IPS-20b (cell line): ENCODE measurements at regions not wholly inside any gene's neighbourhood (a gene's known extent, or its start where the extent isn't known, plus 50 kb on each side); places are given as distances from the start of the nearest gene placed in this dataset.

Experiments
- H3K27ac ChIP-seq: one replicate; pipeline ENCODE4 v1.5.1; 2013; ENCODE audit warnings: low read length
- H3K27me3 ChIP-seq: 2 replicates; pipeline ENCODE4 v1.6.1; 2013; ENCODE audit warnings: mild to moderate bottlenecking, low read length, inconsistent platforms; ENCODE audit not compliant: insufficient read depth
- H3K36me3 ChIP-seq: 2 replicates; pipeline ENCODE4 v1.6.1; 2013; ENCODE audit warnings: low read depth, mild to moderate bottlenecking, inconsistent platforms, low read length, moderate library complexity; ENCODE audit not compliant: insufficient read depth
- H3K4me1 ChIP-seq: 2 replicates; pipeline ENCODE4 v1.6.1; 2013; ENCODE audit warnings: mild to moderate bottlenecking, control low read depth, inconsistent platforms, low read length, moderate library complexity; ENCODE audit not compliant: insufficient read depth
- H3K4me3 ChIP-seq: 2 replicates; pipeline ENCODE4 v1.5.1; 2013; ENCODE audit warnings: mild to moderate bottlenecking, low read length, inconsistent platforms
- H3K9ac ChIP-seq: 2 replicates; pipeline ENCODE4 v1.6.1; 2013; ENCODE audit warnings: low read depth, mild to moderate bottlenecking, inconsistent platforms, low read length, moderate library complexity
- H3K9me3 ChIP-seq: 2 replicates; pipeline ENCODE4 v1.6.1; 2013; ENCODE audit warnings: mild to moderate bottlenecking, low read depth, low read length, inconsistent platforms; ENCODE audit not compliant: insufficient read depth

- Histone ChIP-seq H3K9ac (no peak overlapping the region), H3K27me3 (no peaks in the 10 kb centered on the region), H3K27ac (no peak overlapping the region), H3K9me3 (no peaks in the 10 kb centered on the region), H3K4me3 (no peak overlapping the region), H3K4me1 (no peaks in the 10 kb centered on the region), H3K36me3 (no peaks in the 10 kb centered on the region)
Observed at GRCh38 chr2:144165599-144166250, 354.2 kb downstream of the ZEB2 start.

- no peaks in the 10 kb centered on the region for H3K36me3 ChIP-seq
- H3K27ac ChIP-seq, result no peak overlapping the region
- no peaks in the 10 kb centered on the region for H3K27me3 ChIP-seq
- H3K9me3 ChIP-seq, result no peaks in the 10 kb centered on the region
- H3K9ac ChIP-seq, result no peak overlapping the region
- no peaks in the 10 kb centered on the region for H3K4me1 ChIP-seq
- H3K4me3 ChIP-seq, result no peak overlapping the region
Observed at GRCh38 chr2:144163592-144163991, 356.3 kb downstream of the ZEB2 start.

- H3K27me3 ChIP-seq, result no peaks in the 10 kb centered on the region
- no peaks in the 10 kb centered on the region for H3K4me1 ChIP-seq
Observed at GRCh38 chr2:144162652-144163051, 357.3 kb downstream of the ZEB2 start.

GRCh38 chr2:144161061-144161460, 358.9 kb downstream of the ZEB2 start:
- Histone ChIP-seq H3K27me3 (no peaks in the 10 kb centered on the region), H3K9me3 (no peaks in the 10 kb centered on the region), H3K27ac (no peak overlapping the region), H3K4me3 (no peak overlapping the region), H3K36me3 (no peaks in the 10 kb centered on the region), H3K4me1 (peaks cover 7% of the 10 kb centered on the region; the same call in 1 of the 2 replicates), H3K9ac (no peak overlapping the region)

More at GRCh38 chr2:144162652-144163051, 357.3 kb downstream of the ZEB2 start:
- Histone ChIP-seq H3K27ac (no peak overlapping the region), H3K4me3 (no peak overlapping the region), H3K9me3 (no peaks in the 10 kb centered on the region), H3K36me3 (no peaks in the 10 kb centered on the region), H3K9ac (no peak overlapping the region)

DNA sequence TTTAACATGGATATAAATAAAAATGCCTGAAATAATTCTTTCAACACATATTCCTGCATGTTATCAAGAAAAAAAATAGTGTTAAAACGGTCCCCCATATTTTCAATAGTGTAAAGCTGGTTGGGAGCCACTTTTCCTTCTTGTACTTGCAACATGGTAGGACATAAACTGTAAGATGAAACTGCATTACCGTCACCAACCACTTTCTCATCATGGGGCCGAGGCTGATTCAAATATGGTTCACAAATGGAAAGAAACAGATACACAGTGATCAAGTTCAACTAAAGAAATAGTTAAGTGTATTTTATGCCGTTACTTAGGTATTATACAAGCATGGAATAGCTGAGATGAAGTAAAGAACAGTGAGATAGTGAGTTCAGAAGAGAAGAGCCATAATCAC, 360.7 kb downstream of the ZEB2 start:
- peaks cover 7% of the 10 kb centered on the region; the same call in 1 of the 2 replicates for H3K4me1 ChIP-seq
- no peak overlapping the region for H3K4me3 ChIP-seq
- H3K9ac ChIP-seq, result no peak overlapping the region
- no peaks in the 10 kb centered on the region for H3K36me3 ChIP-seq
- H3K27me3 ChIP-seq, result no peaks in the 10 kb centered on the region
- H3K27ac ChIP-seq, result no peak overlapping the region
- H3K9me3 ChIP-seq, result no peaks in the 10 kb centered on the region

DNA sequence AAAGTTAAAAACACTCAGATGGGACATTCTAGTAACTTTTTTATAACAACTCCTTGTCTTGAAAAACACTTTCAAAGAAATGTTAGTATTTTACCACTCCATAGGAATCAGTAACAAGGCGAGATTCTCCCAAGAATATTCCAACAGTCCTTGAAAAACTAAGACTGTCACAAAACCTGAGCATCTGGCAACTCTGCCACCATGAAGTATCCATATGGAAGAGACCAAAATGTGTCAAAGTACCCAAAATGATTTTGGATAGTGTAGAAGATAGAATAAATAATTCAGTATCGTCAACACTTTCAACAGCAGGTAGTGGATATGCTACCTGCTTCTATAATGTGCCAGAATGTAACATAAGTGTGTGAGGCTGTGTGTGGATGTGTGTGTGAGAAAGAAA, 361.8 kb downstream of the ZEB2 start:
- H3K4me1 ChIP-seq, result peaks cover 7% of the 10 kb centered on the region; the same call in 1 of the 2 replicates
- no peak overlapping the region for H3K4me3 ChIP-seq
- H3K9me3 ChIP-seq, result no peaks in the 10 kb centered on the region

DNA sequence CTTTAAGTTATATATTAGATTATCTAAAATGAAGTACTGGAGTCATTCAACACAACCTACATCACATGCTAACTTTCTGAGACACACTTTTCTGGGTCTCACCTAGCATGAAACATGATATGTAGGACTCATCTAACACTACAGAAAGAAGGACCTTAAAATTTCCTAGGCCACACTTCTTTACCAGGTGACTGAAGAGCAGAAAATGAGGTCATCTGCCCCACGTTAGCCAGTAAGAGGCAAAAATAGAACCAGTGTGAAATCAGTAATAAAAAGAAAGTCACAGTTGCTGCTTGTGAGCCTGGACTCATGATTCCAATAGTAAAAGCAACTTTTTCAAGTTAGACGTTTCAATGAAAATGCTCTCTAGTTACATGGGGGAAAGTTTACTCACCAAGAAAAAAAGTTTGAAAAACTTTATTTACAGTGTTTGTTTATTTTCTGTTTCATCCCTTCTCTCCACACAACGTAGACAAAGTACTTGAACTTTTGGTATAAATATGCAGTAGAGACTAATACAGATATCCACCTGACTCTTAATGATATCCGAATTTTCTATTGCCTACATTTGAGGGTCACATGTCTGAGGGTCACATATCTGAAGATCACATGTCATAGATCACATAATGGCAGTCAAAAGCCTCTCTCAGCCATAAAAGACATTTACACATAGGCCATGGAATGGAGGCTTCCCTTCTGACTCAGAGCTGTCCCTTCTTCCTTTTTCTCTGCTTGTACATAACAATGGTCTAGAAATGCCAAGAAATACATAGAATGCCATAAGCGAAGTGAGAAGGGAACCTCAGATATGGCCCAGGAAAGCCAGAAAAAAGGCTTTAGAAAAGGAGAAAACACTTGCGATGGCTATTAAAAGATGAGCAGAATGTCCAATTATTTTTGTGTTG, 362.9 kb downstream of the ZEB2 start:
- Histone ChIP-seq H3K27me3 (no peaks in the 10 kb centered on the region), H3K36me3 (no peaks in the 10 kb centered on the region), H3K4me1 (peaks cover 7% of the 10 kb centered on the region; the same call in 1 of the 2 replicates), H3K9ac (no peak overlapping the region), H3K4me3 (no peak overlapping the region), H3K27ac (no peak overlapping the region), H3K9me3 (no peaks in the 10 kb centered on the region)

More for the DNA sequence above, 361.8 kb downstream of the ZEB2 start:
- Histone ChIP-seq H3K36me3 (no peaks in the 10 kb centered on the region), H3K9ac (no peak overlapping the region), H3K27me3 (no peaks in the 10 kb centered on the region), H3K27ac (no peak overlapping the region)

GRCh38 chr2:144154205-144154604, 365.7 kb downstream of the ZEB2 start:
- Histone ChIP-seq H3K4me3 (no peak overlapping the region), H3K27ac (no peak overlapping the region), H3K27me3 (no peaks in the 10 kb centered on the region), H3K9ac (no peak overlapping the region), H3K36me3 (no peaks in the 10 kb centered on the region), H3K9me3 (no peaks in the 10 kb centered on the region), H3K4me1 (peaks cover 7% of the 10 kb centered on the region; the same call in 1 of the 2 replicates)

- H3K4me1 ChIP-seq, result peaks cover 7% of the 10 kb centered on the region; the same call in 1 of the 2 replicates
- H3K9ac ChIP-seq, result no peak overlapping the region
- H3K27me3 ChIP-seq, result no peaks in the 10 kb centered on the region
- no peaks in the 10 kb centered on the region for H3K36me3 ChIP-seq
- no peaks in the 10 kb centered on the region for H3K9me3 ChIP-seq
- H3K27ac ChIP-seq, result no peak overlapping the region
- no peak overlapping the region for H3K4me3 ChIP-seq
Observed at GRCh38 chr2:144152817-144153271, 367.1 kb downstream of the ZEB2 start.

- no peak overlapping the region for H3K27ac ChIP-seq
- H3K4me1 ChIP-seq, result peaks cover 3% of the 10 kb centered on the region; the same call in 1 of the 2 replicates
- H3K9ac ChIP-seq, result no peak overlapping the region
- H3K9me3 ChIP-seq, result no peaks in the 10 kb centered on the region
- no peaks in the 10 kb centered on the region for H3K27me3 ChIP-seq
- no peak overlapping the region for H3K4me3 ChIP-seq
- no peaks in the 10 kb centered on the region for H3K36me3 ChIP-seq
Observed at GRCh38 chr2:144151851-144152250, 368.1 kb downstream of the ZEB2 start.

GRCh38 chr2:144151405-144151804, 368.5 kb downstream of the ZEB2 start:
- Histone ChIP-seq H3K27ac (no peak overlapping the region), H3K9me3 (no peaks in the 10 kb centered on the region), H3K27me3 (no peaks in the 10 kb centered on the region), H3K9ac (no peak overlapping the region), H3K4me3 (no peak overlapping the region), H3K36me3 (no peaks in the 10 kb centered on the region), H3K4me1 (no peaks in the 10 kb centered on the region)

DNA sequence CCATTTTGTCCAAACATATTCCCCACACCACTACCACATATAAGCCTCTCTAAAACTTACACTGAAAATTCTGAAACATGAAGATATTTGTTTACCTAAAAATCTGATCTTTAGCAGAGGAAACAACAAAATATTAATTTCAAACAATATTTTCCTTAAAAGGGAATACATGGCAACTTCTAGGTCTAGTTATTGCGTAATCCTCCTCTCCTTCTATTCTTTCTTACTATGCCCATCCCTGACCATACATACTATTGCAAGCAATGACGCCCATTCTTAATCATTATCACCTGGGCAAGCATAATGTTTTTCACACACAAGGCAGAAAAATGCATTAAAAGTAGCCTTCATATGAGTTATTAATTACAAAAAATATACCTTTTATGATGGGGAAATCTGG, 372.6 kb downstream of the ZEB2 start:
- H3K36me3 ChIP-seq, result no peaks in the 10 kb centered on the region
- H3K9ac ChIP-seq, result no peak overlapping the region

More for the DNA sequence above, 372.6 kb downstream of the ZEB2 start:
- no peak overlapping the region for H3K4me3 ChIP-seq
- no peaks in the 10 kb centered on the region for H3K27me3 ChIP-seq
- H3K27ac ChIP-seq, result no peak overlapping the region
- no peaks in the 10 kb centered on the region for H3K4me1 ChIP-seq
- H3K9me3 ChIP-seq, result no peaks in the 10 kb centered on the region
